ENCODE measurements at regions not wholly inside any gene's neighbourhood (a gene's known extent, or its start where the extent isn't known, plus 50 kb on each side); places are given as distances from the start of the nearest gene placed in this dataset.

GRCh38 chr13:78383899-78384298 is 219.5 kb downstream of the POU4F1 start:
- no peaks in the 10 kb centered on the region for H3K27me3 ChIP-seq
- no peak overlapping the region for H3K27ac ChIP-seq
- DNase-seq (no peak), ATAC-seq (no peak)
- H3K4me3 ChIP-seq, result no peak overlapping the region
- 37 to 57% methylated on average over 1 of the region's 1 CpG for WGBS, 2 donors
- TF ChIP-seq, protein P1, sequence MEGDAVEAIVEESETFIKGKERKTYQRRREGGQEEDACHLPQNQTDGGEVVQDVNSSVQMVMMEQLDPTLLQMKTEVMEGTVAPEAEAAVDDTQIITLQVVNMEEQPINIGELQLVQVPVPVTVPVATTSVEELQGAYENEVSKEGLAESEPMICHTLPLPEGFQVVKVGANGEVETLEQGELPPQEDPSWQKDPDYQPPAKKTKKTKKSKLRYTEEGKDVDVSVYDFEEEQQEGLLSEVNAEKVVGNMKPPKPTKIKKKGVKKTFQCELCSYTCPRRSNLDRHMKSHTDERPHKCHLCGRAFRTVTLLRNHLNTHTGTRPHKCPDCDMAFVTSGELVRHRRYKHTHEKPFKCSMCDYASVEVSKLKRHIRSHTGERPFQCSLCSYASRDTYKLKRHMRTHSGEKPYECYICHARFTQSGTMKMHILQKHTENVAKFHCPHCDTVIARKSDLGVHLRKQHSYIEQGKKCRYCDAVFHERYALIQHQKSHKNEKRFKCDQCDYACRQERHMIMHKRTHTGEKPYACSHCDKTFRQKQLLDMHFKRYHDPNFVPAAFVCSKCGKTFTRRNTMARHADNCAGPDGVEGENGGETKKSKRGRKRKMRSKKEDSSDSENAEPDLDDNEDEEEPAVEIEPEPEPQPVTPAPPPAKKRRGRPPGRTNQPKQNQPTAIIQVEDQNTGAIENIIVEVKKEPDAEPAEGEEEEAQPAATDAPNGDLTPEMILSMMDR (IDR thresholded peaks at IDR 0.05), result no peak
- TF ChIP-seq POLR2A (IDR thresholded peaks at IDR 0.05), result no peak
- no peaks in the 10 kb centered on the region for H3K4me1 ChIP-seq
- no peaks in the 10 kb centered on the region for H3K9me3 ChIP-seq
- intact Hi-C loops (cut with DNase I), result no loop called here
- no peaks in the 10 kb centered on the region for H3K36me3 ChIP-seq (replicated peaks in 1 of 2; ENCODE audit: insufficient read depth in 1 of 2, low read depth in 2 of 2)

DNA sequence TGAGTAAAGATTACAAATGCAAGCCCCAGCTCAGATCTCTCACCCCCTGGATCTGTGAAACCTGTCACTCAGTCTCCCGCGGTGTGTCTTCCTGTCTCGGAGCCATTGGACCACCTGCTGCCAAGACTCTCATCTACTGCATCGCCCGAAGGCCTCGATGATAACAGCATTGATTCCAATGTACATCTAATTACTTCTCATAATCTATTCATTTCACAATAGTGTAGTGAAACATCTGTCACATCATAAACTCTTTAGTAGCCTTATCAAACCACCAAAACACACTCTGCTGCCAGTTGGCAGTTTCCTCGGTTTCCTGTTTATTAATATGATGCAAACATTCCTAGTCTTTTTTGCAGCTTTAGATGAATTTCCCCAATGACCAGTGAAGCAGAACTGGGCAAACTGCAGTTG is 220.3 kb downstream of the POU4F1 start:
- H3K27ac ChIP-seq, result no peak overlapping the region
- no peaks in the 10 kb centered on the region for H3K4me1 ChIP-seq
- H3K36me3 ChIP-seq (replicated peaks in 1 of 2; ENCODE audit: insufficient read depth in 1 of 2, low read depth in 2 of 2), result no peaks in the 10 kb centered on the region
- H3K27me3 ChIP-seq, result no peaks in the 10 kb centered on the region
- no peak for ATAC-seq
- TF ChIP-seq, protein P1 (IDR thresholded peaks at IDR 0.05), result no peak
- no peak for TF ChIP-seq POLR2A (IDR thresholded peaks at IDR 0.05)
- intact Hi-C loops (cut with DNase I), result no loop called here
- no peak for DNase-seq
- no peaks in the 10 kb centered on the region for H3K9me3 ChIP-seq
- 59 to 69% methylated on average over 7 of the region's 7 CpGs for WGBS, 2 donors
- H3K4me3 ChIP-seq, result no peak overlapping the region

DNA sequence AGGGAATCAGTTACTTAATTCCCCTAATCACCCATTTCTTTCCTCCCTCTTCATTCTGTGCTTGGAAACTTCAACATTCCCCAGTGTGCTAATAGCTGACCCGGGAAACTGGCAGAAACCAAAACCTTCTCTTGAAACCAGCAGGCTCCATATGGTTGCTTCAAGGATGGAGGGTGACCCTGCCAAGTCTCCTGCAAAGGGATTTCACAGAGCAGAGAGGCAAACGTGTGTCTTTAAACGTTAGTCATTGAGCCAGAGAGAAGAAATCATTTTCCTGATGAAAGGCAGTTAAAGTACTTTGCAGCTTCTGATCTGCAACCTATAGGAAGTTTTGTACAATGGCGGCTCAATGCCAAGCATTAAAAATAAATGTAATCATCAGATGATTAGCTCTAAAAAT is 220.9 kb downstream of the POU4F1 start:
- H3K9me3 ChIP-seq, result no peaks in the 10 kb centered on the region
- H3K36me3 ChIP-seq (replicated peaks in 1 of 2; ENCODE audit: insufficient read depth in 1 of 2, low read depth in 2 of 2), result no peaks in the 10 kb centered on the region
- 33 to 42% methylated on average over 4 of the region's 4 CpGs for WGBS, 2 donors
- no peaks in the 10 kb centered on the region for H3K27me3 ChIP-seq
- intact Hi-C loops (cut with DNase I), result no loop called here
- DNase-seq (no peak), ATAC-seq (no peak)
- no peak overlapping the region for H3K27ac ChIP-seq
- H3K4me1 ChIP-seq, result no peaks in the 10 kb centered on the region
- H3K4me3 ChIP-seq, result no peak overlapping the region
- TF ChIP-seq, protein P1 (IDR thresholded peaks at IDR 0.05), result no peak
- TF ChIP-seq POLR2A (IDR thresholded peaks at IDR 0.05), result no peak

DNA sequence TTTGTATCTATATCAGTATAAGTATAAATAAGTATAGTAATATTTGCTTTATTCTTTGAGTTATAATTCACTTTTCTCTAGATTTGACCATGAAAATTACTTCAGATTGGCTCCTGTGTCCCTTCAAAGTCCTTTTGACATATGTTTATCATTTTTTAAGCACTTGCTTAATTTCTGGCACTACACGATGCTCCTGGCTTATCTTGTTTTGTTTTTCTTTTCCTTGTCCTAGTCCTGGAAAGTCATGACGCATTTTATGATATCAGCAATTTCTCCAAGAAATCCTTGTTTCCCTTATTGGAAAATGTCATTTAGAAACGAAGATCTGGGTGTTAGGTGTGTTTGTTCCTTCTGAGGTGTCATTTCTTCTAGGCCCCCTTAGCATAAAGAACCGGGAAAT is 226.5 kb downstream of the POU4F1 start:
- Histone ChIP-seq H3K4me3 (no peak overlapping the region), H3K36me3 (replicated peaks in 1 of 2; ENCODE audit: insufficient read depth in 1 of 2, low read depth in 2 of 2) (no peaks in the 10 kb centered on the region), H3K4me1 (no peaks in the 10 kb centered on the region), H3K27me3 (no peaks in the 10 kb centered on the region), H3K9me3 (no peaks in the 10 kb centered on the region), H3K27ac (no peak overlapping the region)
- ATAC-seq, result no peak
- 54 to 56% methylated on average over 4 of the region's 4 CpGs for WGBS, 2 donors
- TF ChIP-seq POLR2A (IDR thresholded peaks at IDR 0.05), result no peak
- TF ChIP-seq, protein P1 (IDR thresholded peaks at IDR 0.05), result no peak
- DNase-seq, result no peak
- intact Hi-C loops (cut with DNase I), result no loop called here

GRCh38 chr13:78376033-78376432 is 227.3 kb downstream of the POU4F1 start:
- TF ChIP-seq POLR2A (IDR thresholded peaks at IDR 0.05), result no peak
- TF ChIP-seq, protein P1 (IDR thresholded peaks at IDR 0.05), result no peak
- H3K4me3 ChIP-seq, result no peak overlapping the region
- ATAC-seq (no peak), DNase-seq (no peak)
- no peaks in the 10 kb centered on the region for H3K9me3 ChIP-seq
- no peak overlapping the region for H3K27ac ChIP-seq
- intact Hi-C loops (cut with DNase I), result no loop called here
- H3K36me3 ChIP-seq (replicated peaks in 1 of 2; ENCODE audit: insufficient read depth in 1 of 2, low read depth in 2 of 2), result no peaks in the 10 kb centered on the region
- no peaks in the 10 kb centered on the region for H3K4me1 ChIP-seq
- no peaks in the 10 kb centered on the region for H3K27me3 ChIP-seq
- 31 to 46% methylated on average over 2 of the region's 2 CpGs for WGBS, 2 donors

All from body of pancreas (tissue), 4 donors.